Urinary bladder (tissue), 3 donors: ENCODE measurements at regions not wholly inside any gene's neighbourhood (a gene's known extent, or its start where the extent isn't known, plus 50 kb on each side); places are given as distances from the start of the nearest gene placed in this dataset.

Source experiments
- DNase-seq: peaks from one replicate; pipeline ENCODE4 v3.0.0-alpha.2; 2015; ENCODE audit errors: extremely low spot score
- H3K27ac ChIP-seq: one replicate; pipeline ENCODE4 v1.5.1; 2013; ENCODE audit warnings: low read depth, mild to moderate bottlenecking, moderate library complexity
- H3K36me3 ChIP-seq: one replicate; pipeline ENCODE4 v1.6.1; 2013; ENCODE audit warnings: mild to moderate bottlenecking, moderate library complexity; ENCODE audit not compliant: insufficient read depth
- H3K4me1 ChIP-seq: one replicate; pipeline ENCODE4 v1.6.1; 2013; ENCODE audit warnings: mild to moderate bottlenecking, moderate library complexity; ENCODE audit not compliant: insufficient read depth
- H3K4me3 ChIP-seq: one replicate; pipeline ENCODE4 v1.5.1; 2013; ENCODE audit warnings: low read depth, low read length
- WGBS: extraction: QIAGEN DNeasy Blood & Tissue Kit; methylation state at CpG from one replicate; pipeline ENCODE4 v1.1.7; 2013; 5-methylcytosine and 5-hydroxymethylcytosine counted together
- donor health status: healthy with polysubstance abuse.
- donor health status: healthy.

GRCh38 chr2:12262681-12263436, 453.9 kb upstream of the TRIB2 start:
- no peak overlapping the region for H3K4me3 ChIP-seq
- WGBS: 64% methylated on average over 2 of the region's 2 CpGs
- DNase-seq: no peak
- no peaks in the 10 kb centered on the region for H3K4me1 ChIP-seq
- no peak overlapping the region for H3K27ac ChIP-seq
- no peaks in the 10 kb centered on the region for H3K36me3 ChIP-seq

GRCh38 chr2:12263730-12264129, 453.0 kb upstream of the TRIB2 start:
- Histone ChIP-seq H3K4me1 (no peaks in the 10 kb centered on the region), H3K4me3 (no peak overlapping the region), H3K36me3 (no peaks in the 10 kb centered on the region), H3K27ac (no peak overlapping the region)
- no peak for DNase-seq

- no peaks in the 10 kb centered on the region for H3K4me1 ChIP-seq
- no peak overlapping the region for H3K27ac ChIP-seq
- WGBS: 86% methylated on average over 1 of the region's 1 CpG
- no peaks in the 10 kb centered on the region for H3K36me3 ChIP-seq
- no peak for DNase-seq
- no peak overlapping the region for H3K4me3 ChIP-seq
These were observed 452.6 kb upstream of the TRIB2 start for GRCh38 chr2:12264146-12264545.

- H3K4me1 ChIP-seq: no peaks in the 10 kb centered on the region
- 94% methylated on average over 1 of the region's 1 CpG for WGBS
- H3K4me3 ChIP-seq: no peak overlapping the region
- no peak for DNase-seq
- H3K27ac ChIP-seq: no peak overlapping the region
- no peaks in the 10 kb centered on the region for H3K36me3 ChIP-seq
These were observed 451.1 kb upstream of the TRIB2 start for GRCh38 chr2:12265646-12266045.

GRCh38 chr2:12267042-12267441, 449.7 kb upstream of the TRIB2 start:
- Histone ChIP-seq H3K4me1 (no peaks in the 10 kb centered on the region), H3K4me3 (no peak overlapping the region), H3K27ac (no peak overlapping the region), H3K36me3 (no peaks in the 10 kb centered on the region)
- 94% methylated on average over 3 of the region's 3 CpGs for WGBS
- no peak for DNase-seq

GRCh38 chr2:12269041-12269972, 447.4 kb upstream of the TRIB2 start:
- WGBS: 86% methylated on average over 7 of the region's 7 CpGs
- no peak for DNase-seq
- no peaks in the 10 kb centered on the region for H3K4me1 ChIP-seq
- H3K27ac ChIP-seq: no peak overlapping the region
- no peaks in the 10 kb centered on the region for H3K36me3 ChIP-seq
- no peak overlapping the region for H3K4me3 ChIP-seq

GRCh38 chr2:12270876-12271588, 445.7 kb upstream of the TRIB2 start:
- no peaks in the 10 kb centered on the region for H3K36me3 ChIP-seq
- H3K4me3 ChIP-seq: no peak overlapping the region
- 80% methylated on average over 4 of the region's 4 CpGs for WGBS

GRCh38 chr2:12271589-12271984, 445.1 kb upstream of the TRIB2 start:
- Histone ChIP-seq H3K27ac (no peak overlapping the region), H3K36me3 (no peaks in the 10 kb centered on the region), H3K4me1 (no peaks in the 10 kb centered on the region), H3K4me3 (no peak overlapping the region)
- DNase-seq: no peak
- 81% methylated on average over 1 of the region's 1 CpG for WGBS

More at GRCh38 chr2:12270876-12271588, 445.7 kb upstream of the TRIB2 start:
- no peak for DNase-seq
- Histone ChIP-seq H3K4me1 (no peaks in the 10 kb centered on the region), H3K27ac (no peak overlapping the region)

- WGBS: 16% methylated on average over 1 of the region's 1 CpG
- H3K4me3 ChIP-seq: no peak overlapping the region
These were observed 443.6 kb upstream of the TRIB2 start for GRCh38 chr2:12273111-12273510.

GRCh38 chr2:12274591-12274990, 442.1 kb upstream of the TRIB2 start:
- Histone ChIP-seq H3K36me3 (no peaks in the 10 kb centered on the region), H3K4me3 (no peak overlapping the region), H3K4me1 (no peaks in the 10 kb centered on the region), H3K27ac (no peak overlapping the region)
- DNase-seq: no peak
- WGBS: 88% methylated on average over 1 of the region's 1 CpG

More at GRCh38 chr2:12273111-12273510, 443.6 kb upstream of the TRIB2 start:
- DNase-seq: no peak
- Histone ChIP-seq H3K27ac (no peak overlapping the region), H3K36me3 (no peaks in the 10 kb centered on the region), H3K4me1 (no peaks in the 10 kb centered on the region)

GRCh38 chr2:12277241-12278034, 439.3 kb upstream of the TRIB2 start:
- WGBS: 60% methylated on average over 7 of the region's 7 CpGs
- H3K27ac ChIP-seq: no peak overlapping the region

GRCh38 chr2:12278217-12278750, 438.5 kb upstream of the TRIB2 start:
- 90% methylated on average over 4 of the region's 4 CpGs for WGBS
- DNase-seq: no peak
- no peaks in the 10 kb centered on the region for H3K36me3 ChIP-seq
- no peak overlapping the region for H3K27ac ChIP-seq
- no peak overlapping the region for H3K4me3 ChIP-seq
- no peaks in the 10 kb centered on the region for H3K4me1 ChIP-seq

More at GRCh38 chr2:12277241-12278034, 439.3 kb upstream of the TRIB2 start:
- DNase-seq: no peak
- no peak overlapping the region for H3K4me3 ChIP-seq
- no peaks in the 10 kb centered on the region for H3K4me1 ChIP-seq
- no peaks in the 10 kb centered on the region for H3K36me3 ChIP-seq
